Islet precursor cell (in vitro differentiated cells): ENCODE measurements at regions not wholly inside any gene's neighbourhood (a gene's known extent, or its start where the extent isn't known, plus 50 kb on each side); places are given as distances from the start of the nearest gene placed in this dataset.

Source experiments
- DNase-seq: peaks from one replicate; pipeline ENCODE4 v3.0.0-alpha.2; 2018

- DNase-seq = no peak
Observed at GRCh38 chr2:129296396-129296795, 683.1 kb upstream of the RAB6C start.

GRCh38 chr2:129296806-129297205 lies 682.7 kb upstream of the RAB6C start:
- DNase-seq = no peak

- no peak for DNase-seq
Observed at GRCh38 chr2:129297430-129297829, 682.0 kb upstream of the RAB6C start.

GRCh38 chr2:129299338-129299737 lies 680.1 kb upstream of the RAB6C start:
- no peak for DNase-seq

- DNase-seq = no peak
Observed at GRCh38 chr2:129299756-129300155, 679.7 kb upstream of the RAB6C start.

GRCh38 chr2:129300456-129300855 lies 679.0 kb upstream of the RAB6C start:
- no peak for DNase-seq

- no peak for DNase-seq
Observed at GRCh38 chr2:129301431-129301913, 678.0 kb upstream of the RAB6C start.

GRCh38 chr2:129302106-129302505 lies 677.4 kb upstream of the RAB6C start:
- DNase-seq = no peak

- no peak for DNase-seq
Observed at GRCh38 chr2:129302561-129303183, 676.8 kb upstream of the RAB6C start.

GRCh38 chr2:129314120-129314519 lies 665.3 kb upstream of the RAB6C start:
- no peak for DNase-seq

GRCh38 chr2:129318581-129319421 lies 660.7 kb upstream of the RAB6C start:
- peak; percentile 87 for DNase-seq

GRCh38 chr2:129319422-129319717 lies 660.1 kb upstream of the RAB6C start:
- DNase-seq = no peak

GRCh38 chr2:129320288-129320687 lies 659.2 kb upstream of the RAB6C start:
- DNase-seq = no peak

GRCh38 chr2:129324349-129324748 lies 655.1 kb upstream of the RAB6C start:
- no peak for DNase-seq

GRCh38 chr2:129325151-129325550 lies 654.3 kb upstream of the RAB6C start:
- DNase-seq = no peak

GRCh38 chr2:129329574-129329973 lies 649.9 kb upstream of the RAB6C start:
- DNase-seq = no peak

- no peak for DNase-seq
Observed at GRCh38 chr2:129330504-129330903, 649.0 kb upstream of the RAB6C start.

- no peak for DNase-seq
Observed at GRCh38 chr2:129331638-129332037, 647.8 kb upstream of the RAB6C start.

- no peak for DNase-seq
Observed at GRCh38 chr2:129334128-129334527, 645.3 kb upstream of the RAB6C start.

- no peak for DNase-seq
Observed at GRCh38 chr2:129334696-129335410, 644.6 kb upstream of the RAB6C start.

GRCh38 chr2:129336276-129336675 lies 643.2 kb upstream of the RAB6C start:
- no peak for DNase-seq

GRCh38 chr2:129337076-129337475 lies 642.4 kb upstream of the RAB6C start:
- DNase-seq = no peak

- DNase-seq = no peak
Observed at GRCh38 chr2:129345540-129345939, 633.9 kb upstream of the RAB6C start.
